Tibial nerve (tissue), 4 donors: ENCODE measurements at regions not wholly inside any gene's neighbourhood (a gene's known extent, or its start where the extent isn't known, plus 50 kb on each side); places are given as distances from the start of the nearest gene placed in this dataset.

ENCODE experiments used
- DNase-seq, 2 donors: peaks; one replicate each; pipeline ENCODE4 v3.0.0-alpha.2; 2019; ENCODE audit warnings: low spot score in 2 of 2
- H3K27ac ChIP-seq, 4 donors: fragments of 200-600 bp; sonication (generic) in 3 of 4; one replicate each; pipeline ENCODE4 v1.5.1; 2017 to 2019; ENCODE audit warnings: mild to moderate bottlenecking in 1 of 4
- H3K27me3 ChIP-seq, 2 donors: fragments of 200-600 bp; sonication (generic) in 1 of 2; one replicate each; pipeline versions ENCODE4 v1.5.1 to v1.6.0; 2017 to 2019
- H3K36me3 ChIP-seq, 3 donors: fragments of 200-600 bp; sonication (generic); one replicate each; pipeline ENCODE4 v1.5.1; 2018 to 2019
- H3K4me1 ChIP-seq, 4 donors: fragments of 200-600 bp; sonication (generic) in 3 of 4; one replicate each; pipeline ENCODE4 v1.5.1; 2017 to 2019
- H3K4me3 ChIP-seq, 4 donors: fragments of 200-600 bp; sonication (generic) in 3 of 4; one replicate each; pipeline ENCODE4 v1.5.1; 2017 to 2019; ENCODE audit warnings: mild to moderate bottlenecking in 1 of 4, moderate library complexity in 1 of 4
- H3K9me3 ChIP-seq, 4 donors: fragments of 200-600 bp; sonication (generic) in 3 of 4; one replicate each; pipeline ENCODE4 v1.5.1; 2017 to 2019
- CTCF ChIP-seq, 5 experiments: fragments of 200-600 bp in 3 of 5; fragments of 450-650 bp in 2 of 5; sonication (generic) in 3 of 5; IDR thresholded peaks; one replicate each; pipeline ENCODE4 v1.5.1; 2016 to 2019; ENCODE audit warnings: antibody characterized with exemption in 5 of 5, mild to moderate bottlenecking in 3 of 5, moderate library complexity in 2 of 5
- EP300 ChIP-seq, 2 donors: sonication (generic); formaldehyde crosslinking; IDR thresholded peaks; one replicate each; pipeline ENCODE4 v1.6.1; 2017; ENCODE audit warnings: antibody characterized with exemption in 2 of 2, mild to moderate bottlenecking in 1 of 2
- POLR2A ChIP-seq, 2 donors: fragments of 450-650 bp; IDR thresholded peaks; one replicate each; pipeline ENCODE4 v1.6.1; 2017; ENCODE audit warnings: antibody characterized with exemption in 2 of 2, mild to moderate bottlenecking in 2 of 2, moderate library complexity in 2 of 2
- WGBS, 2 donors: methylation state at CpG; one replicate each; pipeline ENCODE4 v1.1.5; 2018; 5-methylcytosine and 5-hydroxymethylcytosine counted together

DNA sequence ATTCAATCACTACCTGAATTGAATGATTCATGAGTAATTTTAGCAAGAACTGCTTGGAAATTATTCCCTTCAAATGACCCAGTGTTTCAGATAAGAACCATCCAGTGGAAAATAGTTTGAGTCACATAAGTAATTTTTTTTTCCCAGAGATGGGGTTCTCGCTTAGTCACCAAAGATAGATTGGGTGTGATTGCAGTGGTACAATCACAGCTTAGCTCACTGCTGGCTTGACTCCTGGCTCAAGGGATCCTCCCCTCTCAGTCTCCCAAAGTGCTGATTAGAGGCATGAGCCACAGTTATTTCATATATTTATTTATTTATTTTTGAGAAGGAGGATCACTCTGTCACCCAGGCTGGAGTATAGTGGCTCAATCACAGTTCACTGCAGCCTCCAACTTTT lies 574.5 kb upstream of the ARRDC3 start:
- no peak for TF ChIP-seq POLR2A (IDR thresholded peaks at IDR 0.05)
- no peak for TF ChIP-seq EP300 (IDR thresholded peaks at IDR 0.05)
- no peak for TF ChIP-seq CTCF (IDR thresholded peaks at IDR 0.05)

GRCh38 chr5:91956738-91957137 lies 573.6 kb upstream of the ARRDC3 start:
- no peak overlapping the region for H3K4me3 ChIP-seq
- no peak for TF ChIP-seq CTCF (IDR thresholded peaks at IDR 0.05)
- no peak for TF ChIP-seq POLR2A (IDR thresholded peaks at IDR 0.05)
- TF ChIP-seq EP300 (IDR thresholded peaks at IDR 0.05) = no peak
- H3K27me3 ChIP-seq = no peaks in the 10 kb centered on the region
- H3K27ac ChIP-seq = no peak overlapping the region
- no peaks in the 10 kb centered on the region for H3K4me1 ChIP-seq
- no peaks in the 10 kb centered on the region for H3K36me3 ChIP-seq
- DNase-seq = no peak
- 64 to 68% methylated on average over 1 of the region's 1 CpG for WGBS, 2 donors
- no peaks in the 10 kb centered on the region for H3K9me3 ChIP-seq

More for the DNA sequence above, 574.5 kb upstream of the ARRDC3 start:
- WGBS, 2 donors = 93 to 94% methylated on average over 1 of the region's 1 CpG
- H3K4me1 ChIP-seq = no peaks in the 10 kb centered on the region
- no peak overlapping the region for H3K4me3 ChIP-seq
- no peaks in the 10 kb centered on the region for H3K36me3 ChIP-seq
- no peak overlapping the region for H3K27ac ChIP-seq
- H3K9me3 ChIP-seq = peaks cover 0 to 6% (median 0%) of the 10 kb centered on the region in 4 donors
- H3K27me3 ChIP-seq = no peaks in the 10 kb centered on the region
- no peak for DNase-seq

DNA sequence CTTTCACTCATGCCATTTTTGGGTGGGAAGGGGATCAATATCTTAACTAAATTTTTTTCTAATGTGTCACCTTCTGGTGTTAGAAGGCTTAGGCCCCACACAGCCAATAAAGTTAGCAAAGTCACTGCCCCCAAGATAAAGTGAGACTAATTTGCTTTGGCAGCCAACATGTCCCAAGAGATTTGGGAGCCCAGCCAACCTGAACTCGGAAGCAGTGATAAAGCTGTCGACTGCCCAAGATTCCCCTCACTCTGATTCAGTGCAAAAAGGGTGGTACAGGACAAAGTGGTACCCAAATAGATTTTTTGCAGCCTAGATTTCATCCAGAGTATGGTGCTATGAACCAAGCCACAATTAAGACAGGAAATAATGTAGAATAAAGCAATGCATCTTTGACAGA lies 572.5 kb upstream of the ARRDC3 start:
- H3K27me3 ChIP-seq = no peaks in the 10 kb centered on the region

DNA sequence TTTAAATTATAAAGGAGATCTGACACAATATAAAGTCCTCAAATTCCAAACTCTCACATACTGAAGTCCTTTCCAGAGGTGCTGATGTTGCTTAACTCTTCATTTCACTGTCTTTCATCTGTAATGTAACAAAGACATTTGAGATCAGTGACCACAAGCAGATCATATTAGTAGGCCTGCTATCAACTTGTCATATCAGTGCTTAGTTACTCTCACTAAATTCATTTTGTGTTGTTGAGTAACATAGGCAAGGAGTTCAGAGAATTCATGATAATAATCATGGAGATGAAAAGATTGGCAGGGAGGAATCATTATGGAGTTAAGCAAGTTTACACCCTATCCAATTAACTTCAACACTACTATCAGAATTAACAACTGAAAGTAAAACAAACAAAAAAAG lies 571.0 kb upstream of the ARRDC3 start:
- no peaks in the 10 kb centered on the region for H3K9me3 ChIP-seq
- H3K27ac ChIP-seq = no peak overlapping the region
- H3K36me3 ChIP-seq = no peaks in the 10 kb centered on the region
- H3K27me3 ChIP-seq = no peaks in the 10 kb centered on the region
- DNase-seq = no peak
- H3K4me1 ChIP-seq = no peaks in the 10 kb centered on the region
- H3K4me3 ChIP-seq = no peak overlapping the region
- TF ChIP-seq POLR2A (IDR thresholded peaks at IDR 0.05) = no peak
- TF ChIP-seq CTCF (IDR thresholded peaks at IDR 0.05) = no peak
- TF ChIP-seq EP300 (IDR thresholded peaks at IDR 0.05) = no peak

More for the DNA sequence above, 572.5 kb upstream of the ARRDC3 start:
- H3K36me3 ChIP-seq = no peaks in the 10 kb centered on the region
- TF ChIP-seq CTCF (IDR thresholded peaks at IDR 0.05) (no peak), EP300 (IDR thresholded peaks at IDR 0.05) (no peak), POLR2A (IDR thresholded peaks at IDR 0.05) (no peak)
- no peaks in the 10 kb centered on the region for H3K4me1 ChIP-seq
- WGBS, 2 donors = 10 to 18% methylated on average over 2 of the region's 2 CpGs
- H3K4me3 ChIP-seq = no peak overlapping the region
- no peaks in the 10 kb centered on the region for H3K9me3 ChIP-seq
- DNase-seq = no peak
- H3K27ac ChIP-seq = no peak overlapping the region

GRCh38 chr5:91950328-91950727 lies 567.2 kb upstream of the ARRDC3 start:
- WGBS, 2 donors = 87 to 98% methylated on average over 2 of the region's 2 CpGs
- no peak for TF ChIP-seq CTCF (IDR thresholded peaks at IDR 0.05)
- TF ChIP-seq EP300 (IDR thresholded peaks at IDR 0.05) = no peak
- no peak for TF ChIP-seq POLR2A (IDR thresholded peaks at IDR 0.05)
- no peaks in the 10 kb centered on the region for H3K36me3 ChIP-seq

More at GRCh38 chr5:91950328-91950727, 567.2 kb upstream of the ARRDC3 start:
- Histone ChIP-seq H3K9me3 (no peaks in the 10 kb centered on the region), H3K27me3 (no peaks in the 10 kb centered on the region), H3K27ac (no peak overlapping the region), H3K4me1 (no peaks in the 10 kb centered on the region), H3K4me3 (no peak overlapping the region)
- no peak for DNase-seq
